ENCODE measurements at regions not wholly inside any gene's neighbourhood (a gene's known extent, or its start where the extent isn't known, plus 50 kb on each side); places are given as distances from the start of the nearest gene placed in this dataset.

DNA sequence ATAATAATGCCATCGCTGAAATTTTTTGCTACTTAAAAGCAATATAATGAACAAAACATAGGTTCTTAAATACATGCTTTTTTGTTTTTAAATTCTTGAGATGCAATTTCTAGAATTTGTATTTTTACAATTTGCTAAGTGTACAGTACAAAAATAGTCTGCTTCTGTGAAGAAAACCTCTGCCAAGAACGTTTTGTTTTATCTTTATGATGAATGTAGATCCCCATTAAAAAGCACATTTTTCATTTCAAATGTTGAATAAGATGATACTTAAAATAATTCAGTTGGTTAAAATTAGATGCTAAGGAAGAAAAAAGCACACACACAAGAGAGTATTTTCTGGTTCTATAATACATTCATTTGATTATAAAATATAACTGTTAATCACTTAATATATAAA, 1358.5 kb upstream of the CITED2 start:
- no peak overlapping the region for H2AFZ ChIP-seq (ENCODE audit: low read depth, low read length)
- no peak overlapping the region for H3K27ac ChIP-seq (ENCODE audit: low read length)
- H3K36me3 ChIP-seq (ENCODE audit: insufficient read depth, low read length), result no peaks in the 10 kb centered on the region
- no peaks in the 10 kb centered on the region for H3K27me3 ChIP-seq (ENCODE audit: insufficient read depth, low read depth, low read length)
- H3K9me3 ChIP-seq (ENCODE audit: low read length), result no peaks in the 10 kb centered on the region
- no peak overlapping the region for H3K4me3 ChIP-seq (ENCODE audit: low read length)
- no peaks in the 10 kb centered on the region for H3F3A ChIP-seq (ENCODE audit: insufficient read depth, low read length, poor library complexity, severe bottlenecking)
- no peak overlapping the region for H3K9ac ChIP-seq (ENCODE audit: low read length)
- H3K79me2 ChIP-seq (replicated peaks; ENCODE audit: insufficient read depth, low read length), result no peaks in the 10 kb centered on the region
- TF ChIP-seq MXI1 (conservative IDR thresholded peaks at IDR 0.05; ENCODE audit: poor library complexity, severe bottlenecking) (no peak), SMC3 (conservative IDR thresholded peaks at IDR 0.05; ENCODE audit: poor library complexity) (no peak), RAD21 (conservative IDR thresholded peaks at IDR 0.05) (no peak), EP300 (conservative IDR thresholded peaks at IDR 0.05; ENCODE audit: poor library complexity, severe bottlenecking) (no peak)
- TF ChIP-seq, protein P1, sequence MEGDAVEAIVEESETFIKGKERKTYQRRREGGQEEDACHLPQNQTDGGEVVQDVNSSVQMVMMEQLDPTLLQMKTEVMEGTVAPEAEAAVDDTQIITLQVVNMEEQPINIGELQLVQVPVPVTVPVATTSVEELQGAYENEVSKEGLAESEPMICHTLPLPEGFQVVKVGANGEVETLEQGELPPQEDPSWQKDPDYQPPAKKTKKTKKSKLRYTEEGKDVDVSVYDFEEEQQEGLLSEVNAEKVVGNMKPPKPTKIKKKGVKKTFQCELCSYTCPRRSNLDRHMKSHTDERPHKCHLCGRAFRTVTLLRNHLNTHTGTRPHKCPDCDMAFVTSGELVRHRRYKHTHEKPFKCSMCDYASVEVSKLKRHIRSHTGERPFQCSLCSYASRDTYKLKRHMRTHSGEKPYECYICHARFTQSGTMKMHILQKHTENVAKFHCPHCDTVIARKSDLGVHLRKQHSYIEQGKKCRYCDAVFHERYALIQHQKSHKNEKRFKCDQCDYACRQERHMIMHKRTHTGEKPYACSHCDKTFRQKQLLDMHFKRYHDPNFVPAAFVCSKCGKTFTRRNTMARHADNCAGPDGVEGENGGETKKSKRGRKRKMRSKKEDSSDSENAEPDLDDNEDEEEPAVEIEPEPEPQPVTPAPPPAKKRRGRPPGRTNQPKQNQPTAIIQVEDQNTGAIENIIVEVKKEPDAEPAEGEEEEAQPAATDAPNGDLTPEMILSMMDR (IDR thresholded peaks at IDR 0.05; ENCODE audit: poor library complexity, severe bottlenecking), result no peak
- no peaks in the 10 kb centered on the region for H4K20me1 ChIP-seq (ENCODE audit: insufficient read depth)
- no peak overlapping the region for H3K4me2 ChIP-seq (ENCODE audit: low read length)
- no peaks in the 10 kb centered on the region for H3K9me2 ChIP-seq (ENCODE audit: insufficient read depth, low read length)

DNA sequence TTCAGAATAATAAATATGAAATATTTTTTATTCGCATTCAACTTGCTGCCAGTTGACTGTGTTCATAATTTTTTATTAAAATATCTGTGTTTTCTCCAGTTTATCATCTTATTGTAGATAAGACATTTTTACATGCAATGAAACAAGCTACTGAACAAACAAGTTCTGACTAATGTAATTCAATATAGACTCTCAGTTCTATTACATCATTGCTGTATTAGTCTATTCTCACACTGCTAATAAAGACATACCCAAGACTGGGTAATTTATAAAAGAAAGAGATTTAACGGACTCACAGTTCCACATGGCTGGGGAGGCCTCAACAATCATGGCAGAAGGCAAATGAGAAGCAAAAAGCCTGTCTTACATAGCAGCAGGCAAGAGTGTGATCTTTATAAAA, 1357.7 kb upstream of the CITED2 start:
- no peaks in the 10 kb centered on the region for H3F3A ChIP-seq (ENCODE audit: insufficient read depth, low read length, poor library complexity, severe bottlenecking)
- no peaks in the 10 kb centered on the region for H3K36me3 ChIP-seq (ENCODE audit: insufficient read depth, low read length)
- no peaks in the 10 kb centered on the region for H3K9me2 ChIP-seq (ENCODE audit: insufficient read depth, low read length)
- no peak overlapping the region for H2AFZ ChIP-seq (ENCODE audit: low read depth, low read length)
- H3K27me3 ChIP-seq (ENCODE audit: insufficient read depth, low read depth, low read length), result no peaks in the 10 kb centered on the region
- H3K9ac ChIP-seq (ENCODE audit: low read length), result no peak overlapping the region
- H3K27ac ChIP-seq (ENCODE audit: low read length), result no peak overlapping the region
- H4K20me1 ChIP-seq (ENCODE audit: insufficient read depth), result no peaks in the 10 kb centered on the region
- H3K79me2 ChIP-seq (replicated peaks; ENCODE audit: insufficient read depth, low read length), result no peaks in the 10 kb centered on the region
- no peak for TF ChIP-seq SMC3 (conservative IDR thresholded peaks at IDR 0.05; ENCODE audit: poor library complexity)
- no peak for TF ChIP-seq EP300 (conservative IDR thresholded peaks at IDR 0.05; ENCODE audit: poor library complexity, severe bottlenecking)
- TF ChIP-seq, protein P2, sequence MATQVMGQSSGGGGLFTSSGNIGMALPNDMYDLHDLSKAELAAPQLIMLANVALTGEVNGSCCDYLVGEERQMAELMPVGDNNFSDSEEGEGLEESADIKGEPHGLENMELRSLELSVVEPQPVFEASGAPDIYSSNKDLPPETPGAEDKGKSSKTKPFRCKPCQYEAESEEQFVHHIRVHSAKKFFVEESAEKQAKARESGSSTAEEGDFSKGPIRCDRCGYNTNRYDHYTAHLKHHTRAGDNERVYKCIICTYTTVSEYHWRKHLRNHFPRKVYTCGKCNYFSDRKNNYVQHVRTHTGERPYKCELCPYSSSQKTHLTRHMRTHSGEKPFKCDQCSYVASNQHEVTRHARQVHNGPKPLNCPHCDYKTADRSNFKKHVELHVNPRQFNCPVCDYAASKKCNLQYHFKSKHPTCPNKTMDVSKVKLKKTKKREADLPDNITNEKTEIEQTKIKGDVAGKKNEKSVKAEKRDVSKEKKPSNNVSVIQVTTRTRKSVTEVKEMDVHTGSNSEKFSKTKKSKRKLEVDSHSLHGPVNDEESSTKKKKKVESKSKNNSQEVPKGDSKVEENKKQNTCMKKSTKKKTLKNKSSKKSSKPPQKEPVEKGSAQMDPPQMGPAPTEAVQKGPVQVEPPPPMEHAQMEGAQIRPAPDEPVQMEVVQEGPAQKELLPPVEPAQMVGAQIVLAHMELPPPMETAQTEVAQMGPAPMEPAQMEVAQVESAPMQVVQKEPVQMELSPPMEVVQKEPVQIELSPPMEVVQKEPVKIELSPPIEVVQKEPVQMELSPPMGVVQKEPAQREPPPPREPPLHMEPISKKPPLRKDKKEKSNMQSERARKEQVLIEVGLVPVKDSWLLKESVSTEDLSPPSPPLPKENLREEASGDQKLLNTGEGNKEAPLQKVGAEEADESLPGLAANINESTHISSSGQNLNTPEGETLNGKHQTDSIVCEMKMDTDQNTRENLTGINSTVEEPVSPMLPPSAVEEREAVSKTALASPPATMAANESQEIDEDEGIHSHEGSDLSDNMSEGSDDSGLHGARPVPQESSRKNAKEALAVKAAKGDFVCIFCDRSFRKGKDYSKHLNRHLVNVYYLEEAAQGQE (IDR thresholded peaks at IDR 0.05; ENCODE audit: borderline replicate concordance), result no peak
- TF ChIP-seq POLR2AphosphoS5 (IDR thresholded peaks at IDR 0.05), result no peak
- TF ChIP-seq, protein P1 (IDR thresholded peaks at IDR 0.05; ENCODE audit: poor library complexity, severe bottlenecking), result no peak
- no peak for TF ChIP-seq EZH2 (IDR thresholded peaks at IDR 0.05; ENCODE audit: borderline replicate concordance, insufficient read depth, low read length, poor library complexity, severe bottlenecking)
- TF ChIP-seq TAF1 (IDR thresholded peaks at IDR 0.05; ENCODE audit: low read depth), result no peak
- no peak for TF ChIP-seq MXI1 (conservative IDR thresholded peaks at IDR 0.05; ENCODE audit: poor library complexity, severe bottlenecking)
- no peak for TF ChIP-seq RAD21 (conservative IDR thresholded peaks at IDR 0.05)
- no peak overlapping the region for H3K4me3 ChIP-seq (ENCODE audit: low read length)
- H3K9me3 ChIP-seq (ENCODE audit: low read length), result no peaks in the 10 kb centered on the region
- no peak overlapping the region for H3K4me2 ChIP-seq (ENCODE audit: low read length)

All from neural cell (in vitro differentiated cells).